SK-N-MC (cell line): ENCODE measurements at regions not wholly inside any gene's neighbourhood (a gene's known extent, or its start where the extent isn't known, plus 50 kb on each side); places are given as distances from the start of the nearest gene placed in this dataset.

Experiments used
- EZH2 ChIP-seq: fragments of 200-600 bp; sonication (generic); IDR thresholded peaks from one replicate; pipeline ENCODE4 v1.6.1; 2017; ENCODE audit warnings: antibody characterized with exemption
- FOXP2 ChIP-seq: optimal IDR thresholded peaks from 2 replicates; pipeline ENCODE3; 2011; ENCODE audit warnings: mild to moderate bottlenecking, moderate library complexity; ENCODE audit not compliant: insufficient read depth; ENCODE audit errors: extremely low read length, control extremely low read depth
- POLR2AphosphoS5 ChIP-seq: IDR thresholded peaks from 2 replicates; pipeline ENCODE4 v1.6.1; 2012; ENCODE audit warnings: mild to moderate bottlenecking, low read depth, low read length, borderline replicate concordance

GRCh38 chr5:5586721-5587120 is 164.2 kb downstream of the ICE1 start:
- no peak for TF ChIP-seq EZH2
- no peak for TF ChIP-seq POLR2AphosphoS5
- TF ChIP-seq FOXP2 = no peak
